ENCODE measurements at regions not wholly inside any gene's neighbourhood (a gene's known extent, or its start where the extent isn't known, plus 50 kb on each side); places are given as distances from the start of the nearest gene placed in this dataset.

DNA sequence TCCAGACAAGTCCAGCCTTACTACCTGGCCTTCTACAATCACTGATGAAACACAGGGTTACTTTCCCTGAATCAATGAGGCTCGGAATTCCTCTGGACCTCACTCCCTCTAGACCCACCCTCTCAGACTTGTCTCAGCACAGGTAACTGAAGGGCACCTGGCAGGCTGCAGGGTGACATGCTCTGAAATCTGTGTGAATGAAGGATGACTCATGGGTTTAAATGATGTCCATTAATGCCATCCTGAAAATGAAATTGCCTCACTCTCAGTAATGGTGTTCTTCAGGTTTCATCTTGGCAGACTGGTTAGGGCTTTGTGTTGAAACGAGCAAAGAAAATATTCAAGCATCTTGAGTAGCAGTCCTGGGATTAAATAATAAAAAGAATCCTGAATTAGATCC is 134.4 kb downstream of the MAF start:
- 80% methylated on average over 1 of the region's 2 CpGs for WGBS (ENCODE audit: insufficient coverage)

DNA sequence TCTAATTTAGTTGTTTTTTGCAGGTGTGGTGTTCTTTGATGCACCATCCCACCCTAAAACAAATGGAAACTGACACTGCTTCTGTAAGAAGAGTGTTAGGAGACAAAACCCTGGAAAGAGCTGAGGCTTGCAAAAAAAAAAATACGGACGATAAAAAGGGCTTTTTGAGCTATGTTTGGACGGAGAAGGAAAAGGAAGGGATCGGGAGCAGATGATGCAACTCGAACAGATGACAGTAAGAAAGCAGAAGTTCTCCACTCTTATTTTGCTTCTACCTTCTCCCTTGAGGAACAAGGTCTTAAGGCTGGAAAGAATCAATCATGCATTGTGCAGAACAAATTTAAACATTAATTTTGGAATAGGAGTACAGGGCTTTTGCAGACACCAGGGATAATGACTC is 136.7 kb downstream of the MAF start:
- Mint-ChIP-seq H3K4me3 (no peak overlapping the region), H3K27ac (no peak overlapping the region), H3K27me3 (peaks cover 2 to 14% of the 10 kb centered on the region in 2 donors), H3K4me1 (no peaks in the 10 kb centered on the region), H3K36me3 (no peaks in the 10 kb centered on the region), H3K9me3 (no peaks in the 10 kb centered on the region)
- ChIA-PET CTCF (no interaction called here), POLR2A (no interaction called here)
- H3K4me1 ChIP-seq (ENCODE audit: control insufficient read depth in 1 of 2, extremely low read depth in 1 of 2, insufficient read depth in 2 of 2, low read length in 2 of 2) = no peaks in the 10 kb centered on the region
- DNase-seq (no peak), ATAC-seq (replicated peaks in 1 of 4) (no peak)
- WGBS (ENCODE audit: insufficient coverage) = no CpG with 5 or more reads among the region's 5 CpGs
- no peaks in the 10 kb centered on the region for H3K36me3 ChIP-seq (ENCODE audit: control insufficient read depth in 2 of 2, extremely low read depth in 1 of 2, insufficient read depth in 1 of 2, low read length in 1 of 2)
- H3K27ac ChIP-seq (ENCODE audit: low read length) = no peak overlapping the region
- no peak overlapping the region for H3K4me3 ChIP-seq (ENCODE audit: control insufficient read depth in 1 of 2, extremely low read depth in 1 of 2, low read length in 1 of 2)
- H3K27me3 ChIP-seq (replicated peaks in 1 of 2; ENCODE audit: control insufficient read depth in 2 of 2, extremely low read depth in 1 of 2, insufficient read depth in 2 of 2, low read length in 1 of 2) = no peaks in the 10 kb centered on the region
- H3K9me3 ChIP-seq = no peaks in the 10 kb centered on the region

More for the DNA sequence above, 134.4 kb downstream of the MAF start:
- no peaks in the 10 kb centered on the region for H3K9me3 ChIP-seq
- DNase-seq = no peak
- ChIA-PET POLR2A (interaction anchor here in 1 of 2 donors (0.5 kb wide), 1 partner anchor 253 kb away, joined by 3 read pairs; no protein-coding TSS in a partner anchor), CTCF (no interaction called here)
- no peak for ATAC-seq (replicated peaks in 1 of 4)
- Mint-ChIP-seq H3K9me3 (no peaks in the 10 kb centered on the region), H3K27me3 (peaks cover 2 to 8% of the 10 kb centered on the region in 2 donors), H3K4me1 (no peaks in the 10 kb centered on the region), H3K4me3 (no peak overlapping the region), H3K36me3 (no peaks in the 10 kb centered on the region), H3K27ac (no peak overlapping the region)
- no peaks in the 10 kb centered on the region for H3K27me3 ChIP-seq (replicated peaks in 1 of 2; ENCODE audit: control insufficient read depth in 2 of 2, extremely low read depth in 1 of 2, insufficient read depth in 2 of 2, low read length in 1 of 2)
- no peak overlapping the region for H3K27ac ChIP-seq (ENCODE audit: low read length)
- no peak overlapping the region for H3K4me3 ChIP-seq (ENCODE audit: control insufficient read depth in 1 of 2, extremely low read depth in 1 of 2, low read length in 1 of 2)
- H3K36me3 ChIP-seq (ENCODE audit: control insufficient read depth in 2 of 2, extremely low read depth in 1 of 2, insufficient read depth in 1 of 2, low read length in 1 of 2) = no peaks in the 10 kb centered on the region
- H3K4me1 ChIP-seq (ENCODE audit: control insufficient read depth in 1 of 2, extremely low read depth in 1 of 2, insufficient read depth in 2 of 2, low read length in 2 of 2) = no peaks in the 10 kb centered on the region

DNA sequence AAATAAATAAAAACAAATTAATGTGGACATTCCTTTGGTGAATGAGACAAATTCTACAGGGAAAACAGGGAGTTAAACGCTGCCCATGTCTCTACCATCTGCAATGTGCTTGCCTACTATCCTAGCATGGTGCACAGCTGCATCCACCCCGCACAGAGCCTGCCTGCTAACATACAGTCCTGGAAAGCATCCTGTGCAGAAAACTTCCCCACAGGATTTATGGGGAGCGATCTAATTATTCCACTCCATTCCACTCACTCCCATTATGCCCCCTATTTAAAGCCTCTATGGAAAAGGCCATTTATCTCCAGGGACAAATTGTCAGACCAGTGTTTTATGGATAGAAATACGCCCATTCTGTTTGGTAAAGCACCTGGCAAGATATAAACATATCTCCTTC is 144.5 kb downstream of the MAF start:
- H3K27me3 Mint-ChIP-seq = peaks cover 3 to 6% of the 10 kb centered on the region in 2 donors
- peaks cover 0 to 2% of the 10 kb centered on the region in 2 experiments for H3K4me1 ChIP-seq (ENCODE audit: control insufficient read depth in 1 of 2, extremely low read depth in 1 of 2, insufficient read depth in 2 of 2, low read length in 2 of 2)
- POLR2A ChIA-PET = no interaction called here
- no peak overlapping the region for H3K4me3 Mint-ChIP-seq
- DNase-seq (no peak), ATAC-seq (replicated peaks in 1 of 4) (no peak)
- CTCF ChIA-PET = no interaction called here
- H3K4me1 Mint-ChIP-seq = peaks cover 0 to 11% (median 4%) of the 10 kb centered on the region in 3 donors
- H3K4me3 ChIP-seq (ENCODE audit: control insufficient read depth in 1 of 2, extremely low read depth in 1 of 2, low read length in 1 of 2) = no peak overlapping the region
- H3K36me3 Mint-ChIP-seq = no peaks in the 10 kb centered on the region
- H3K9me3 ChIP-seq = no peaks in the 10 kb centered on the region
- H3K27ac Mint-ChIP-seq = no peak overlapping the region
- no peaks in the 10 kb centered on the region for H3K9me3 Mint-ChIP-seq
- H3K36me3 ChIP-seq (ENCODE audit: control insufficient read depth in 2 of 2, extremely low read depth in 1 of 2, insufficient read depth in 1 of 2, low read length in 1 of 2) = no peaks in the 10 kb centered on the region
- H3K27me3 ChIP-seq (replicated peaks in 1 of 2; ENCODE audit: control insufficient read depth in 2 of 2, extremely low read depth in 1 of 2, insufficient read depth in 2 of 2, low read length in 1 of 2) = no peaks in the 10 kb centered on the region
- 82% methylated on average over 3 of the region's 4 CpGs for WGBS (ENCODE audit: insufficient coverage)
- no peak overlapping the region for H3K27ac ChIP-seq (ENCODE audit: low read length)

DNA sequence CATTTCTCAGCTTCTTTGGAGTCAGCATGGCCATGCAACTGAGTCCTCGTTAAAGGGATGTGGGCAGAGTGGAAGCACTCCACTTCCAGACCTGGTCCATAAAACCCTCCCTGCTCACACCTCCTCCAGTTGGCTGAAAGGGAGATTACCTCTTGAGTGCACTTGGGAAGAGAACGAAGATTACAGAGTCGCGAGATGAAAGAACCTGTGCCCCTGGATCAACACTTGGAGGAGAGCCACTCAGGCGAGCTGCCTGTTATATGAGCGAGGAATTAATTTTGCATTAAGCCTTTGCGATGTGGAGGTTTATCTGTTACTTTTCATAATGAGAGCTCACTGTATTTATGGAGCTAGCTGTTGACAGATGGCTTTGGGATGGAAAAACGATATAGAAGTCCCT is 147.9 kb downstream of the MAF start:
- Histone ChIP-seq H3K4me1 (ENCODE audit: control insufficient read depth in 1 of 2, extremely low read depth in 1 of 2, insufficient read depth in 2 of 2, low read length in 2 of 2) (peaks cover 0 to 3% of the 10 kb centered on the region in 2 experiments), H3K27me3 (replicated peaks in 1 of 2; ENCODE audit: control insufficient read depth in 2 of 2, extremely low read depth in 1 of 2, insufficient read depth in 2 of 2, low read length in 1 of 2) (no peaks in the 10 kb centered on the region), H3K9me3 (no peaks in the 10 kb centered on the region), H3K36me3 (ENCODE audit: control insufficient read depth in 2 of 2, extremely low read depth in 1 of 2, insufficient read depth in 1 of 2, low read length in 1 of 2) (no peaks in the 10 kb centered on the region), H3K27ac (ENCODE audit: low read length) (no peak overlapping the region), H3K4me3 (ENCODE audit: control insufficient read depth in 1 of 2, extremely low read depth in 1 of 2, low read length in 1 of 2) (no peak overlapping the region)
- no peak for ATAC-seq (replicated peaks in 1 of 4)
- CTCF ChIA-PET = no interaction called here
- 100% methylated on average over 4 of the region's 8 CpGs for WGBS (ENCODE audit: insufficient coverage)
- Mint-ChIP-seq H3K4me1 (peaks cover 0 to 14% (median 6%) of the 10 kb centered on the region in 3 donors), H3K27me3 (peaks cover 0 to 3% of the 10 kb centered on the region in 2 donors), H3K9me3 (no peaks in the 10 kb centered on the region), H3K27ac (no peak overlapping the region), H3K4me3 (no peak overlapping the region), H3K36me3 (no peaks in the 10 kb centered on the region)
- DNase-seq = no peak
- POLR2A ChIA-PET = interaction anchor here in 1 of 2 donors (0.5 kb wide), 1 partner anchor 914 kb away, joined by 3 read pairs; no protein-coding TSS in a partner anchor

DNA sequence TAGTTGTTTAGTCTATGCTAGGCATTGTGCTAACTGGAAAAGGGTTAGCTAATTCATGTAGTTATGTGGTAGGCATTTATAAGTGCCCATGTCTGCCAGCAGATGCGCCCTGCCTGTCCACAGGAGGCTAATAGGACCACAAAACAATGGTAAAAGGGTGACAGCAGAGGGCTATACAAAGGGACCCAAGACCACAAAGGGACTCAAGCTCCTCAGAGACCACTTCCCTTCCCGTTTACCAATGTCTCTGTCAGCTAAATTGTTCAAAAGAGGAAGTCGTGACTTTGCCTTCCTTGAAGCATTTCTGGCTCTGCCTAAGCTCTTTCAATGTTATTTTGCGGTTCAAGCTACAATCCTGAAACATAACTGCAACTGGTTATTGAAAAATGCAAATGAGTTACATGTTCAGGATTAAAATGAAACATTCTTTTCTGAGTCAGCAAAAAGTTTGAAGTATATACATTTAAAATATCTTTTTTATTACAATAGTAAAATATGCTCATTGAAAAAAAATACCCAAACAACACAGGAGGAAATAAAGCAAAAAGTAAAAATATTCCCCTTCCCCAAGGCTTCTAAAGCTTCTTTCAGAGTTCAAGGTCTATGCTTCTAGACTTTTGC is 149.2 kb downstream of the MAF start:
- ATAC-seq (replicated peaks in 1 of 4) (peak in 1 of 4 experiments; percentile 27), DNase-seq (peak in 2 of 35 experiments; percentile 2 to 3)
- Histone ChIP-seq H3K9me3 (no peaks in the 10 kb centered on the region), H3K4me1 (ENCODE audit: control insufficient read depth in 1 of 2, extremely low read depth in 1 of 2, insufficient read depth in 2 of 2, low read length in 2 of 2) (peaks cover 0 to 3% of the 10 kb centered on the region in 2 experiments), H3K36me3 (ENCODE audit: control insufficient read depth in 2 of 2, extremely low read depth in 1 of 2, insufficient read depth in 1 of 2, low read length in 1 of 2) (no peaks in the 10 kb centered on the region), H3K4me3 (ENCODE audit: control insufficient read depth in 1 of 2, extremely low read depth in 1 of 2, low read length in 1 of 2) (no peak overlapping the region), H3K27me3 (replicated peaks in 1 of 2; ENCODE audit: control insufficient read depth in 2 of 2, extremely low read depth in 1 of 2, insufficient read depth in 2 of 2, low read length in 1 of 2) (no peaks in the 10 kb centered on the region), H3K27ac (ENCODE audit: low read length) (no peak overlapping the region)
- peaks cover 0 to 14% (median 6%) of the 10 kb centered on the region in 3 donors for H3K4me1 Mint-ChIP-seq
- WGBS (ENCODE audit: insufficient coverage) = 43% methylated on average over 1 of the region's 4 CpGs
- no peak overlapping the region for H3K27ac Mint-ChIP-seq
- H3K4me3 Mint-ChIP-seq = no peak overlapping the region
- H3K27me3 Mint-ChIP-seq = peaks cover 0 to 3% of the 10 kb centered on the region in 2 donors
- POLR2A ChIA-PET = no interaction called here
- H3K36me3 Mint-ChIP-seq = no peaks in the 10 kb centered on the region
- CTCF ChIA-PET = no interaction called here
- H3K9me3 Mint-ChIP-seq = no peaks in the 10 kb centered on the region

DNA sequence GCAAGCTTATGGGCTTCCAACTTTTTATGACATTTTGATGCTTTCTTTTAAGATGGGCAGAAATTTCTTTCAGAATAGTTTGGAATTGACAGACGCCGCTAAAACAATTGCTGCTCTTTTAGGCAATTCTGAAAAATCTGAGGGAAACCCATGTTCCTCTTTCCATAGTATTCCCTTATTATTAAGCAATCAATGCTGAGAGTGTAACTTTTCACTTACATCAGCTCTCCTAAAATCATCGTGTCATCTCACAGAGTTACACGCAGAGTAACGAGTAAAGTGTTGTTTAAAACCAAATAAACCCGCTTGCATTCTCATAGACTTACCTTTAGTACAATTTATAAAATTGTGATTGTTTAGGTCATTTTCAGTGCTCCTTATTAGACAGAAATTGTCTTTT is 150.6 kb downstream of the MAF start:
- Mint-ChIP-seq H3K4me3 (no peak overlapping the region), H3K36me3 (no peaks in the 10 kb centered on the region), H3K4me1 (peaks cover 0 to 14% (median 6%) of the 10 kb centered on the region in 3 donors), H3K27me3 (peaks cover 0 to 3% of the 10 kb centered on the region in 2 donors), H3K9me3 (no peaks in the 10 kb centered on the region), H3K27ac (no peak overlapping the region)
- H3K27ac ChIP-seq (ENCODE audit: low read length) = no peak overlapping the region
- WGBS (ENCODE audit: insufficient coverage) = no CpG with 5 or more reads among the region's 6 CpGs
- ChIA-PET POLR2A (no interaction called here), CTCF (no interaction called here)
- H3K9me3 ChIP-seq = no peaks in the 10 kb centered on the region
- no peaks in the 10 kb centered on the region for H3K36me3 ChIP-seq (ENCODE audit: control insufficient read depth in 2 of 2, extremely low read depth in 1 of 2, insufficient read depth in 1 of 2, low read length in 1 of 2)
- no peak overlapping the region for H3K4me3 ChIP-seq (ENCODE audit: control insufficient read depth in 1 of 2, extremely low read depth in 1 of 2, low read length in 1 of 2)
- H3K27me3 ChIP-seq (replicated peaks in 1 of 2; ENCODE audit: control insufficient read depth in 2 of 2, extremely low read depth in 1 of 2, insufficient read depth in 2 of 2, low read length in 1 of 2) = no peaks in the 10 kb centered on the region
- ATAC-seq (replicated peaks in 1 of 4) (no peak), DNase-seq (no peak)
- peaks cover 0 to 3% of the 10 kb centered on the region in 2 experiments for H3K4me1 ChIP-seq (ENCODE audit: control insufficient read depth in 1 of 2, extremely low read depth in 1 of 2, insufficient read depth in 2 of 2, low read length in 2 of 2)
